OCI-LY7 (cell line): ENCODE measurements at regions not wholly inside any gene's neighbourhood (a gene's known extent, or its start where the extent isn't known, plus 50 kb on each side); places are given as distances from the start of the nearest gene placed in this dataset.

ENCODE experiments used
- BruUV-seq: library from RNA; stranded (reverse); fragments of 400-500 nt; replicated peaks from 2 replicates; lab custom pipeline; 2021; lab: Mats Ljungman, UMichigan
- CTCF ChIA-PET: fragments of 300-600 bp; sonication (Branson Sonifier 250); formaldehyde crosslinking; loops from one replicate; lab custom pipeline; 2022; ENCODE audit warnings: antibody characterized with exemption; ENCODE audit not compliant: unreplicated experiment; lab: Charles Lee
- POLR2A ChIA-PET: fragments of 300-600 bp; sonication (Branson Sonifier 250); formaldehyde crosslinking; loops from one replicate; lab custom pipeline; 2022; ENCODE audit warnings: antibody characterized with exemption; lab: Charles Lee
- DNase-seq: peaks from one replicate; pipeline ENCODE4 v3.0.0-alpha.2; 2015; ENCODE audit warnings: low spot score
- H2AFZ ChIP-seq: fragments of 200-600 bp; sonication (generic), shearing (Covaris generic); 2 replicates; pipeline ENCODE4 v1.6.1; 2014; ENCODE audit warnings: mild to moderate bottlenecking, antibody characterized with exemption, low read length, moderate library complexity
- H3K27ac ChIP-seq: fragments of 200-600 bp; sonication (generic); 2 replicates; pipeline ENCODE4 v1.5.1; 2014; ENCODE audit warnings: mixed run types, low read depth, mild to moderate bottlenecking, moderate library complexity, low read length, inconsistent platforms; ENCODE audit not compliant: poor library complexity, severe bottlenecking
- H3K36me3 ChIP-seq: fragments of 200-600 bp; sonication (generic); 2 replicates; pipeline ENCODE4 v1.6.1; 2014; ENCODE audit warnings: mild to moderate bottlenecking, antibody characterized with exemption, low read length, moderate library complexity, mixed read lengths; ENCODE audit not compliant: insufficient read depth
- H3K4me1 ChIP-seq: fragments of 200-600 bp; sonication (generic); 2 replicates; pipeline ENCODE4 v1.5.1; 2014; ENCODE audit warnings: mild to moderate bottlenecking, low read length; ENCODE audit not compliant: insufficient read depth, poor library complexity, severe bottlenecking
- H3K4me2 ChIP-seq: fragments of 200-600 bp; sonication (generic); 2 replicates; pipeline ENCODE4 v1.6.1; 2014; ENCODE audit warnings: mild to moderate bottlenecking, low read length
- H3K4me3 ChIP-seq: fragments of 200-600 bp; sonication (generic); 2 replicates; pipeline ENCODE4 v1.5.1; 2014; ENCODE audit warnings: mild to moderate bottlenecking, low read depth, low read length; ENCODE audit not compliant: poor library complexity, severe bottlenecking
- H3K79me2 ChIP-seq: fragments of 200-600 bp; sonication (generic); 2 replicates; pipeline ENCODE4 v1.6.1; 2016; ENCODE audit warnings: low read depth, mild to moderate bottlenecking, low read length, moderate library complexity, mixed read lengths; ENCODE audit not compliant: insufficient read depth
- H3K9me2 ChIP-seq: fragments of 200-600 bp; sonication (generic); 2 replicates; pipeline ENCODE4 v1.6.1; 2016; ENCODE audit warnings: mild to moderate bottlenecking, low read length, mixed read lengths; ENCODE audit not compliant: insufficient read depth
- H3K9me3 ChIP-seq: fragments of 200-600 bp; sonication (generic); 2 replicates; pipeline ENCODE4 v1.6.1; 2014; ENCODE audit warnings: mild to moderate bottlenecking, mixed run types, low read length, mixed read lengths
- H4K20me1 ChIP-seq: fragments of 200-600 bp; sonication (generic); 2 replicates; pipeline ENCODE4 v1.6.1; 2014; ENCODE audit warnings: mild to moderate bottlenecking, antibody characterized with exemption, low read length, moderate library complexity, mixed read lengths; ENCODE audit not compliant: insufficient read depth
- EZH2phosphoT487 ChIP-seq: fragments of 200-600 bp; sonication (generic); IDR thresholded peaks from 2 replicates; pipeline ENCODE4 v1.6.1; 2018; ENCODE audit warnings: low read depth, borderline replicate concordance, mild to moderate bottlenecking, mixed run types, antibody characterized with exemption, low read length, moderate library complexity, mixed read lengths
- intact Hi-C: fragments of 100-400 bp; cut with micrococcal nuclease; formaldehyde crosslinking; loops from one replicate; pipeline ENCODE4 v1.10.0; 2022; ENCODE audit not compliant: unreplicated experiment
- TF ChIP-seq, protein P1 (sequence below): fragments of 200-600 bp; sonication (generic); conservative IDR thresholded peaks from 2 replicates; pipeline ENCODE4 v1.5.1; 2014; ENCODE audit warnings: mild to moderate bottlenecking, antibody characterized with exemption, low read length, moderate library complexity, mixed read lengths

DNA sequence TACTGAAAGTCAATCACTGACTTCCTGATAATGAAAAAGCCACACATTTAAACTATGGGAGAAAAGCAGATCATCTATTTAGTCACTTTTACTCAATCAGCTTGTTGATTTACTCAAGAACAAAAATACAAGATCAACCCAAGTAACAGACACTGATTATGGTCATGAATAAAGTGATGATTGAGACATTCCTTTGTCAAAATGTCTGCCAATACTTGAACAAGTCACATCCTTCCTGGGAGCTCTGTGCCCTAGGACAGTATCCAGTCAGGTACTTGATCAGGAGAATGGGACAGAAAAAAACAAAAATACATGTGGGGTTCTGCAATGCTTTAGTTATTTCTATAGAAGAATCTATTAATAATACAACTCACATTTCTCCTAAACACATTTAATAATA, 150.0 kb upstream of the NEBL start:
- intact Hi-C loops, result no loop called here

DNA sequence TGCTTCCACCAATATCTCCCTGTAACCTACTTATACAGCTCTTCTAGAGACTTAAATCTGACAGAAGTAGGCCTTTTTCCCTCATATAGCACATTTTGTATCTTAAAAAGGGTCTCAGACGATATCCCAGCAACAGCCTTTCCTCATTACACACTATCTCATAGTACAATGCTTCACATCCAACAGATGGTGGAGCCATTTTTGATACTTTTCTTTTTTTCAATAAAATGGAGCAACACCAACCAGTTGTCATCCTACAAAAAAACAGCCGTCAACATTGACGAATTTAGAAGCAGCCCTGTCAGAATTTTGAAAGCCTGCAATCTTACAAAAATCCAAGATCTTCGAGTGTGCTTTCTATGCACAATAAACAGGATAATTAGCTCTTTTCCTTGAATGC, 145.9 kb upstream of the NEBL start:
- no peaks in the 10 kb centered on the region for H4K20me1 ChIP-seq
- no peak for DNase-seq
- H3K9me2 ChIP-seq, result no peaks in the 10 kb centered on the region
- no peak overlapping the region for H3K4me2 ChIP-seq
- ChIA-PET CTCF (no interaction called here), POLR2A (interaction anchor here (0.7 to 1.1 kb wide), 3 partner anchors 10 to 1959 kb away, joined by 3 read pairs; no protein-coding TSS in a partner anchor)
- H3K4me3 ChIP-seq, result no peak overlapping the region
- H3K27ac ChIP-seq, result no peak overlapping the region
- TF ChIP-seq, protein P1, sequence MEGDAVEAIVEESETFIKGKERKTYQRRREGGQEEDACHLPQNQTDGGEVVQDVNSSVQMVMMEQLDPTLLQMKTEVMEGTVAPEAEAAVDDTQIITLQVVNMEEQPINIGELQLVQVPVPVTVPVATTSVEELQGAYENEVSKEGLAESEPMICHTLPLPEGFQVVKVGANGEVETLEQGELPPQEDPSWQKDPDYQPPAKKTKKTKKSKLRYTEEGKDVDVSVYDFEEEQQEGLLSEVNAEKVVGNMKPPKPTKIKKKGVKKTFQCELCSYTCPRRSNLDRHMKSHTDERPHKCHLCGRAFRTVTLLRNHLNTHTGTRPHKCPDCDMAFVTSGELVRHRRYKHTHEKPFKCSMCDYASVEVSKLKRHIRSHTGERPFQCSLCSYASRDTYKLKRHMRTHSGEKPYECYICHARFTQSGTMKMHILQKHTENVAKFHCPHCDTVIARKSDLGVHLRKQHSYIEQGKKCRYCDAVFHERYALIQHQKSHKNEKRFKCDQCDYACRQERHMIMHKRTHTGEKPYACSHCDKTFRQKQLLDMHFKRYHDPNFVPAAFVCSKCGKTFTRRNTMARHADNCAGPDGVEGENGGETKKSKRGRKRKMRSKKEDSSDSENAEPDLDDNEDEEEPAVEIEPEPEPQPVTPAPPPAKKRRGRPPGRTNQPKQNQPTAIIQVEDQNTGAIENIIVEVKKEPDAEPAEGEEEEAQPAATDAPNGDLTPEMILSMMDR, result no peak
- no peak for TF ChIP-seq EZH2phosphoT487
- intact Hi-C loops, result no loop called here
- no TSS peak for BruUV-seq
- H3K79me2 ChIP-seq, result no peaks in the 10 kb centered on the region
- H3K9me3 ChIP-seq, result no peaks in the 10 kb centered on the region
- no peak overlapping the region for H2AFZ ChIP-seq
- H3K36me3 ChIP-seq, result no peaks in the 10 kb centered on the region
- H3K4me1 ChIP-seq, result no peaks in the 10 kb centered on the region

More for the DNA sequence above, 150.0 kb upstream of the NEBL start:
- Histone ChIP-seq H2AFZ (no peak overlapping the region), H3K36me3 (no peaks in the 10 kb centered on the region), H3K79me2 (no peaks in the 10 kb centered on the region), H3K9me2 (no peaks in the 10 kb centered on the region), H3K9me3 (no peaks in the 10 kb centered on the region), H3K27ac (no peak overlapping the region), H4K20me1 (no peaks in the 10 kb centered on the region), H3K4me3 (no peak overlapping the region), H3K4me1 (no peaks in the 10 kb centered on the region), H3K4me2 (no peak overlapping the region)
- no peak for DNase-seq
- no TSS peak for BruUV-seq
- POLR2A ChIA-PET, result no interaction called here
- CTCF ChIA-PET, result no interaction called here
- TF ChIP-seq, protein P1, result no peak
- no peak for TF ChIP-seq EZH2phosphoT487

DNA sequence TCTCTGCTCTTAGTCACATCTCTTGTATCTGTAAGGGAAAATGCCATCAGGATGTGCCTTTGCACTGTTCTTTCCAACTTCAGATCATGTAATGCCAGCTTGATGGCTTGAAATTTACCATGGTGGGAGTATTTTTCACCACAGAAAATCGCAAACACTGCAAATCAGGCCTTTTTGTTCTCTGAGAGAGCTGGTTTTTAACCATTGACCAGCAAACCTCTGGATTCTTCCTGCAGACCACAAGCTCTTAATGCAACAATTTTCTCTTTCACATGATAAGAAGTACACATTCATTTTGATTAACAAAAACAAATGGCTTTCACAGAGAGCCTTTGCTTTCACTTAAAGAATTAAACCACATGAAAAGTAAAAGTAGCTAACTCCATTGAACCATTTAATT, 145.4 kb upstream of the NEBL start:
- H3K9me2 ChIP-seq, result no peaks in the 10 kb centered on the region
- H3K27ac ChIP-seq, result no peak overlapping the region
- no TSS peak for BruUV-seq
- H2AFZ ChIP-seq, result no peak overlapping the region
- H3K36me3 ChIP-seq, result no peaks in the 10 kb centered on the region
- H3K4me1 ChIP-seq, result no peaks in the 10 kb centered on the region
- H3K4me3 ChIP-seq, result no peak overlapping the region
- no peaks in the 10 kb centered on the region for H4K20me1 ChIP-seq
- H3K4me2 ChIP-seq, result no peak overlapping the region
- POLR2A ChIA-PET, result interaction anchor here (0.8 to 1.1 kb wide), 2 partner anchors 11 to 1927 kb away, joined by 3 read pairs; no protein-coding TSS in a partner anchor
- intact Hi-C loops, result no loop called here
- no peaks in the 10 kb centered on the region for H3K9me3 ChIP-seq
- TF ChIP-seq, protein P1, result no peak
- TF ChIP-seq EZH2phosphoT487, result no peak
- no peak for DNase-seq
- CTCF ChIA-PET, result no interaction called here
- no peaks in the 10 kb centered on the region for H3K79me2 ChIP-seq
